GM12878 (cell line): ENCODE measurements at regions not wholly inside any gene's neighbourhood (a gene's known extent, or its start where the extent isn't known, plus 50 kb on each side); places are given as distances from the start of the nearest gene placed in this dataset.

ENCODE experiments used
- ATAC-seq: fragments of 200-7000 bp; cut with Tn5 transposase; 3 replicates; pipeline ENCODE4 v1.9.1; 2020; ENCODE audit warnings: mild to moderate bottlenecking, moderate library complexity
- BruUV-seq: library from RNA; stranded (reverse); fragments of 400-500 nt; replicated peaks from 2 replicates; lab custom pipeline; 2021; lab: Mats Ljungman, UMichigan
- CTCF ChIA-PET: fragments of 300-600 bp; sonication (Branson Sonifier 250); formaldehyde crosslinking; extraction: SDS; loops from one replicate; lab custom pipeline; 2021; ENCODE audit warnings: inconsistent platforms; lab: Yijun Ruan, JAX
- POLR2A ChIA-PET: fragments of 350-600 bp; formaldehyde crosslinking; extraction: SDS; loops from one replicate; lab custom pipeline; 2021; ENCODE audit warnings: inconsistent platforms; lab: Charles Lee
- RAD21 ChIA-PET: fragments of 300-600 bp; sonication (Branson Sonifier 250); formaldehyde crosslinking; loops from one replicate; lab custom pipeline; 2023; ENCODE audit warnings: antibody characterized with exemption; ENCODE audit not compliant: unreplicated experiment; lab: Charles Lee
- SMC1A ChIA-PET: fragments of 300-600 bp; sonication (Branson Sonifier 250); formaldehyde crosslinking; loops from one replicate; lab custom pipeline; 2023; ENCODE audit not compliant: unreplicated experiment, uncharacterized antibody; lab: Charles Lee
- DNase-seq: peaks from one replicate; pipeline ENCODE4 v3.0.0-alpha.2; 2011; ENCODE audit warnings: low read depth, low spot score
- FAIRE-seq: peaks from 3 replicates; lab custom pipeline; 2011; peaks lifted over from hg19 to GRCh38; lab: Jason Lieb, UNC
- H2AFZ ChIP-seq: 2 replicates; pipeline ENCODE4 v1.6.0; 2011; ENCODE audit warnings: low read depth, low read length, control low read depth; ENCODE audit not compliant: control insufficient read depth
- H3K27ac ChIP-seq: 2 replicates; pipeline ENCODE4 v1.5.1; 2011; ENCODE audit warnings: control low read depth; ENCODE audit not compliant: control insufficient read depth, insufficient read depth
- H3K27me3 ChIP-seq, 2 experiments: replicated peaks in 1 of 2; 2 replicates each; pipeline versions ENCODE4 v1.6.0 to v1.6.1; 2011; ENCODE audit warnings: low read length in 1 of 2; ENCODE audit not compliant: control insufficient read depth in 2 of 2, insufficient read depth in 2 of 2
- H3K36me3 ChIP-seq, 2 experiments: 2 replicates each; pipeline ENCODE4 v1.5.1; 2011; ENCODE audit warnings: low read length in 1 of 2; ENCODE audit not compliant: control insufficient read depth in 2 of 2, insufficient read depth in 2 of 2
- H3K4me1 ChIP-seq: 2 replicates; pipeline ENCODE4 v1.6.1; 2011; ENCODE audit warnings: mild to moderate bottlenecking, low read length, moderate library complexity, mixed read lengths; ENCODE audit not compliant: control insufficient read depth, insufficient read depth
- H3K4me2 ChIP-seq: 2 replicates; pipeline ENCODE4 v1.6.0; 2011; ENCODE audit warnings: control low read depth; ENCODE audit not compliant: control insufficient read depth, insufficient read depth
- H3K4me3 ChIP-seq: fragments of 200-600 bp; sonication (generic); 2 replicates; pipeline ENCODE4 v1.5.1; 2016
- H3K79me2 ChIP-seq: 2 replicates; pipeline ENCODE4 v1.6.0; 2011; ENCODE audit warnings: low read length; ENCODE audit not compliant: control insufficient read depth, insufficient read depth
- H3K9ac ChIP-seq: 2 replicates; pipeline ENCODE4 v1.8.0; 2011; ENCODE audit warnings: low read length, control low read depth, mixed read lengths; ENCODE audit not compliant: control insufficient read depth, insufficient read depth
- H3K9me3 ChIP-seq: replicated peaks from 3 replicates; pipeline ENCODE4 v1.5.1; 2011; ENCODE audit warnings: mild to moderate bottlenecking, low read length; ENCODE audit not compliant: control insufficient read depth, insufficient read depth
- H4K20me1 ChIP-seq: 2 replicates; pipeline ENCODE4 v1.6.0; 2011; ENCODE audit not compliant: control insufficient read depth, insufficient read depth
- CREB1 ChIP-seq: IDR thresholded peaks from 2 replicates; pipeline ENCODE4 v1.6.1; 2012; ENCODE audit warnings: low read depth, mild to moderate bottlenecking, inconsistent platforms
- EP300 ChIP-seq, 2 experiments: fragments of 150-350 bp in 1 of 2; IDR thresholded peaks; 2 replicates each; pipeline ENCODE4 v1.6.1; 2011 to 2012; ENCODE audit warnings: low read depth in 2 of 2, low read length in 2 of 2, borderline replicate concordance in 1 of 2, improper control_type of control experiment in 1 of 2, inconsistent platforms in 1 of 2; ENCODE audit not compliant: control insufficient read depth in 1 of 2
- HDGF ChIP-seq: fragments of 450-650 bp; IDR thresholded peaks from 2 replicates; pipeline ENCODE4 v1.6.1; 2016; ENCODE audit warnings: antibody characterized with exemption
- IKZF2 ChIP-seq, 2 experiments: fragments of 450-650 bp; IDR thresholded peaks; 2 replicates each; pipeline ENCODE4 v1.6.1; 2017; ENCODE audit warnings: mild to moderate bottlenecking in 2 of 2, moderate library complexity in 2 of 2
- IRF5 ChIP-seq: fragments of 450-650 bp; IDR thresholded peaks from 2 replicates; pipeline ENCODE4 v1.6.1; 2017; ENCODE audit warnings: borderline replicate concordance
- JUND ChIP-seq: IDR thresholded peaks from 2 replicates; pipeline ENCODE4 v1.6.1; 2012; ENCODE audit warnings: low read depth, mild to moderate bottlenecking, low read length, improper control_type of control experiment, moderate library complexity
- NR2C2 ChIP-seq: IDR thresholded peaks from 2 replicates; pipeline ENCODE4 v1.6.1; 2011; ENCODE audit warnings: borderline replicate concordance, low read depth; ENCODE audit not compliant: control insufficient read depth, insufficient read length
- SIN3A ChIP-seq: IDR thresholded peaks from 2 replicates; pipeline ENCODE4 v1.6.1; 2012; ENCODE audit warnings: low read depth, low read length, improper control_type of control experiment
- TARDBP ChIP-seq: IDR thresholded peaks from 2 replicates; pipeline ENCODE4 v1.6.1; 2016; ENCODE audit warnings: borderline replicate concordance
- YBX1 ChIP-seq: fragments of 450-650 bp; IDR thresholded peaks from 2 replicates; pipeline ENCODE4 v1.6.1; 2016; ENCODE audit warnings: antibody characterized with exemption
- WGBS: methylation state at CpG from one replicate; pipeline ENCODE4 v1.1.6; 2016; ENCODE audit warnings: low lambda C conversion rate; ENCODE audit not compliant: insufficient replicate concordance, insufficient coverage; ENCODE audit errors: missing lambda C conversion rate; 5-methylcytosine and 5-hydroxymethylcytosine counted together
- in situ Hi-C: fragments of 300-500 bp; cut with MboI; formaldehyde crosslinking; loops from 9 replicates; pipeline ENCODE4 v1.14.3; 2018; ENCODE audit warnings: mixed read lengths
- intact Hi-C: fragments of 100-400 bp; cut with micrococcal nuclease; formaldehyde crosslinking; loops from one replicate; pipeline ENCODE4 v1.14.2; 2022; ENCODE audit not compliant: unreplicated experiment
- TF ChIP-seq, protein P1 (sequence below): fragments of 450-650 bp; IDR thresholded peaks from 2 replicates; pipeline ENCODE4 v1.6.1; 2017; ENCODE audit warnings: mild to moderate bottlenecking, low read depth, inconsistent platforms; ENCODE audit not compliant: poor library complexity, severe bottlenecking
- TF ChIP-seq, protein P2 (sequence below): fragments of 450-650 bp; IDR thresholded peaks from 2 replicates; pipeline ENCODE4 v1.6.1; 2017; ENCODE audit warnings: low read depth, mild to moderate bottlenecking, moderate library complexity
- TF ChIP-seq, protein P3 (sequence below): fragments of 450-650 bp; conservative IDR thresholded peaks from 2 replicates; pipeline ENCODE4 v1.6.1; 2017; ENCODE audit warnings: mild to moderate bottlenecking, moderate library complexity

DNA sequence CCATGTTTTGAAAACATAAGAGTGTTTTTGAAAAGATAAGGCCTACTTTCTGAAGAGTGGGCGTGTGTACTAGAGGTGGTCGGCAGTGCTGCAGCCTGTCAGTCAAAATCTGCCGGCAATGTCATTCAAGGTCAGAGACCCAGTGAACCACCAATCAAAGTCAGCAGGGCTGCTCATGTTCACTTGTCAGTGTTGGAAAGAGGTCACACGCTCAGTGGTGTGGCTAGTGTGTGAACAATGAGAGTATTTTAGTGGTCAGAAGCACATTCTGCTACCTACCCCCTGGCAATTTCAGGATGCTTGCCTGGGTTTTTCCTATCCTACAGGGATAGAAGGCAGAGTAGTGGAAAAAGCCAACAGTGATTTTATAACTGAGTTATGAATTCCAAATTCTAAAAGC lies 278.5 kb upstream of the ONECUT1 start (continued):
- TF ChIP-seq, protein P1, sequence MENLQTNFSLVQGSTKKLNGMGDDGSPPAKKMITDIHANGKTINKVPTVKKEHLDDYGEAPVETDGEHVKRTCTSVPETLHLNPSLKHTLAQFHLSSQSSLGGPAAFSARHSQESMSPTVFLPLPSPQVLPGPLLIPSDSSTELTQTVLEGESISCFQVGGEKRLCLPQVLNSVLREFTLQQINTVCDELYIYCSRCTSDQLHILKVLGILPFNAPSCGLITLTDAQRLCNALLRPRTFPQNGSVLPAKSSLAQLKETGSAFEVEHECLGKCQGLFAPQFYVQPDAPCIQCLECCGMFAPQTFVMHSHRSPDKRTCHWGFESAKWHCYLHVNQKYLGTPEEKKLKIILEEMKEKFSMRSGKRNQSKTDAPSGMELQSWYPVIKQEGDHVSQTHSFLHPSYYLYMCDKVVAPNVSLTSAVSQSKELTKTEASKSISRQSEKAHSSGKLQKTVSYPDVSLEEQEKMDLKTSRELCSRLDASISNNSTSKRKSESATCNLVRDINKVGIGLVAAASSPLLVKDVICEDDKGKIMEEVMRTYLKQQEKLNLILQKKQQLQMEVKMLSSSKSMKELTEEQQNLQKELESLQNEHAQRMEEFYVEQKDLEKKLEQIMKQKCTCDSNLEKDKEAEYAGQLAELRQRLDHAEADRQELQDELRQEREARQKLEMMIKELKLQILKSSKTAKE = no peak
- TF ChIP-seq, protein P2, sequence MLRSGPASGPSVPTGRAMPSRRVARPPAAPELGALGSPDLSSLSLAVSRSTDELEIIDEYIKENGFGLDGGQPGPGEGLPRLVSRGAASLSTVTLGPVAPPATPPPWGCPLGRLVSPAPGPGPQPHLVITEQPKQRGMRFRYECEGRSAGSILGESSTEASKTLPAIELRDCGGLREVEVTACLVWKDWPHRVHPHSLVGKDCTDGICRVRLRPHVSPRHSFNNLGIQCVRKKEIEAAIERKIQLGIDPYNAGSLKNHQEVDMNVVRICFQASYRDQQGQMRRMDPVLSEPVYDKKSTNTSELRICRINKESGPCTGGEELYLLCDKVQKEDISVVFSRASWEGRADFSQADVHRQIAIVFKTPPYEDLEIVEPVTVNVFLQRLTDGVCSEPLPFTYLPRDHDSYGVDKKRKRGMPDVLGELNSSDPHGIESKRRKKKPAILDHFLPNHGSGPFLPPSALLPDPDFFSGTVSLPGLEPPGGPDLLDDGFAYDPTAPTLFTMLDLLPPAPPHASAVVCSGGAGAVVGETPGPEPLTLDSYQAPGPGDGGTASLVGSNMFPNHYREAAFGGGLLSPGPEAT = no peak
- no peak for TF ChIP-seq SIN3A
- TF ChIP-seq IKZF2 (IDR thresholded peaks at IDR 0.05) = no peak
- TF ChIP-seq YBX1 = no peak
- TF ChIP-seq IRF5 = no peak
- TF ChIP-seq CREB1 = no peak
- TF ChIP-seq, all 136 proteins: peak for 0

DNA sequence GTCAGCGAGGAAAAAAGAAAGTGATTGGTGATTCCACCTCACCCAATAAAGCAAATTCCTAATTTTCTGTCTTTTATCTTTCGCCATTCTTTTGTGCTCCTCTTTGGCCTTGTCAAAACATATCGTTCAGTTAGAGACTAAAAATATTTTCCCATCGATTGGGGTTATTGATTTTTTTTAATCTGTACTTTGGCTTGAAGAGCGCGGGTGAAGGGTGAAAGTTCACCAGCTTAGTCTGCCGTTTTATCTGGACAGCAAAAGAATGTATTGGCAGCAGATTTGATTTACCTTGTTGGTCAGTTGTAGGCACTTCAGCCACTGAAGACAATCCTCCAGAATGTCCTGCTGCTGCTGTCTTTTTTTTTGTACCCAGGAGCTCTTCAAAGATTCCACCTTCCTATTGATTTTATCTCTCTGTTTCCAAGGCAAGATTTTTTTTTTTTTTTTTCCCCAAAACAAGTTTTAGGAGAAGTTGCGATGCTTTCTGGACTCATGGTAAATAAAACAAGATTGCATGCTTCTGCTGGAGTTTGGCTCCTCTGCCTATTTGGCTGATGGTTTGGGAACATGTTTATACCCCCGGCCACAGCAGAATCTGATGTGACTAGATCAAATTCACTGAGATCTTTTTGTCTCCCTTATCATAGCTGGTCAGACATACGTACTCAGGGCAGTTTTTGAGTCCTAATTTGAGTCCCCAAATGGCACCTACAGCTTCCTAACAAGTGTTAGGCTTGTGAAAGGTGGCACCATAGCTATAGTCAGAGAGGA lies 269.3 kb upstream of the ONECUT1 start:
- Histone ChIP-seq H3K4me2 (no peak overlapping the region), H3K79me2 (no peaks in the 10 kb centered on the region), H3K27ac (no peak overlapping the region), H3K4me3 (no peak overlapping the region), H2AFZ (no peak overlapping the region), H3K36me3 (no peaks in the 10 kb centered on the region), H3K27me3 (no peaks in the 10 kb centered on the region), H3K9me3 (no peaks in the 10 kb centered on the region), H3K9ac (no peak overlapping the region), H3K4me1 (no peaks in the 10 kb centered on the region), H4K20me1 (no peaks in the 10 kb centered on the region)
- intact Hi-C loops (no loop called here), in situ Hi-C loops (no loop called here)
- 15% methylated on average over 10 of the region's 10 CpGs for WGBS
- DNase-seq (no peak), FAIRE-seq (no peak), ATAC-seq (no peak)
- BruUV-seq = no TSS peak
- TF ChIP-seq HDGF (no peak), NR2C2 (no peak), JUND (no peak), EP300 (IDR thresholded peaks at IDR 0.05; ENCODE audit: borderline replicate concordance in 1 of 2, control insufficient read depth in 1 of 2, low read depth in 2 of 2, low read length in 2 of 2) (no peak), TARDBP (no peak)
- TF ChIP-seq, protein P3, sequence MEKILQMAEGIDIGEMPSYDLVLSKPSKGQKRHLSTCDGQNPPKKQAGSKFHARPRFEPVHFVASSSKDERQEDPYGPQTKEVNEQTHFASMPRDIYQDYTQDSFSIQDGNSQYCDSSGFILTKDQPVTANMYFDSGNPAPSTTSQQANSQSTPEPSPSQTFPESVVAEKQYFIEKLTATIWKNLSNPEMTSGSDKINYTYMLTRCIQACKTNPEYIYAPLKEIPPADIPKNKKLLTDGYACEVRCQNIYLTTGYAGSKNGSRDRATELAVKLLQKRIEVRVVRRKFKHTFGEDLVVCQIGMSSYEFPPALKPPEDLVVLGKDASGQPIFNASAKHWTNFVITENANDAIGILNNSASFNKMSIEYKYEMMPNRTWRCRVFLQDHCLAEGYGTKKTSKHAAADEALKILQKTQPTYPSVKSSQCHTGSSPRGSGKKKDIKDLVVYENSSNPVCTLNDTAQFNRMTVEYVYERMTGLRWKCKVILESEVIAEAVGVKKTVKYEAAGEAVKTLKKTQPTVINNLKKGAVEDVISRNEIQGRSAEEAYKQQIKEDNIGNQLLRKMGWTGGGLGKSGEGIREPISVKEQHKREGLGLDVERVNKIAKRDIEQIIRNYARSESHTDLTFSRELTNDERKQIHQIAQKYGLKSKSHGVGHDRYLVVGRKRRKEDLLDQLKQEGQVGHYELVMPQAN = no peak
- SMC1A ChIA-PET = no interaction called here
- POLR2A ChIA-PET = no interaction called here
- CTCF ChIA-PET = no interaction called here
- RAD21 ChIA-PET = no interaction called here
